Heart left ventricle (tissue), 16 donors: ENCODE measurements at regions not wholly inside any gene's neighbourhood (a gene's known extent, or its start where the extent isn't known, plus 50 kb on each side); places are given as distances from the start of the nearest gene placed in this dataset.

Source experiments
- ATAC-seq, 4 donors: fragments of 200-7000 bp; cut with Tn5 transposase; one replicate each; pipeline ENCODE4 v1.9.1; 2020 to 2022; ENCODE audit warnings: moderate library complexity in 4 of 4, mild to moderate bottlenecking in 3 of 4, moderate number of reproducible peaks in 1 of 4
- DNase-seq, 5 donors: peaks; one replicate each; pipeline ENCODE4 v3.0.0-alpha.2; 2020
- H3K27ac ChIP-seq, 12 donors: fragments of 200-600 bp; sonication (generic) in 4 of 12; one replicate each; pipeline versions ENCODE4 v1.5.0 to v1.8.0; 2016 to 2022; ENCODE audit warnings: mild to moderate bottlenecking in 2 of 12
- H3K27me3 ChIP-seq, 9 donors: fragments of 200-600 bp; sonication (generic) in 2 of 9; one replicate each; pipeline versions ENCODE4 v1.5.1 to v1.8.0; 2016 to 2022; ENCODE audit warnings: mild to moderate bottlenecking in 3 of 9
- H3K36me3 ChIP-seq, 9 donors: fragments of 200-600 bp; sonication (generic) in 2 of 9; one replicate each; pipeline versions ENCODE4 v1.5.0 to v1.8.0; 2018 to 2022; ENCODE audit warnings: mild to moderate bottlenecking in 2 of 9
- H3K4me1 ChIP-seq, 12 donors: fragments of 200-600 bp; sonication (generic) in 4 of 12; one replicate each; pipeline versions ENCODE4 v1.5.0 to v1.8.0; 2016 to 2022; ENCODE audit warnings: mild to moderate bottlenecking in 3 of 12
- H3K4me3 ChIP-seq, 12 donors: fragments of 200-600 bp; sonication (generic) in 4 of 12; one replicate each; pipeline versions ENCODE4 v1.5.0 to v1.8.0; 2017 to 2022; ENCODE audit warnings: mild to moderate bottlenecking in 9 of 12, moderate library complexity in 4 of 12
- H3K9me3 ChIP-seq, 12 donors: fragments of 200-600 bp; sonication (generic) in 4 of 12; one replicate each; pipeline versions ENCODE4 v1.5.0 to v1.8.0; 2016 to 2022; ENCODE audit warnings: mild to moderate bottlenecking in 1 of 12
- CTCF ChIP-seq, 12 donors: fragments of 200-600 bp; sonication (generic) in 4 of 12; IDR thresholded peaks; one replicate each; pipeline versions ENCODE4 v1.5.0 to v1.8.0; 2018 to 2022; ENCODE audit warnings: antibody characterized with exemption in 12 of 12, mild to moderate bottlenecking in 5 of 12
- POLR2A ChIP-seq, 2 donors: fragments of 450-650 bp; IDR thresholded peaks; one replicate each; pipeline ENCODE4 v1.6.1; 2017; ENCODE audit warnings: antibody characterized with exemption in 2 of 2, mild to moderate bottlenecking in 2 of 2, moderate library complexity in 2 of 2
- WGBS, 4 donors: extraction: QIAGEN DNeasy Blood & Tissue Kit in 2 of 4; methylation state at CpG; one replicate each; pipeline versions ENCODE4 v1.1.5 to v1.1.7; 2013 to 2018; 5-methylcytosine and 5-hydroxymethylcytosine counted together
- intact Hi-C, 10 donors: fragments of 100-400 bp; cut with DNase I; formaldehyde crosslinking; loops; one replicate each; pipeline versions ENCODE4 v1.11.1 to v1.14.2; 2022
- donor health status: ischemic (EF 13 %, LVEDD 7.1; RV severe dilation, severe dysfunction).
- donor health status: healthy with polysubstance abuse.
- donor health status: DM: no; HTN: yes; CAD: no.
- donor health status: DM: no; HTN: no; CAD: no.
- donor health status: ischemic (EF 25% LVEDD 6.9; RV normal size, moderate dysfunction).
- donor health status: ischemic (EF 25% LVEDD 5.7; RV mildly dilated, moderate dysfunction).
- donor health status: healthy.
- donor health status: DM: yes; HTN: yes; CAD: no.
- donor health status: ischemic (EF 35%, LVEDD 5.7; RV mildly dilated, moderate dysfunction).
- donor health status: nonischemic (EF 11% LVEDD 7.7; RV severe dilation, severe dysfunction).
- donor health status: DM: yes; HTN: yes; CAD: no.
- donor health status: PGD.
- donor health status: ischemic (EF 29% LVEDD 5.4; RV normal size, mild dysfunction).
- donor health status: nonischemic (EF 23%, LVEDD 6.1; RV moderate dilation, normal function).

GRCh38 chr14:101464984-101465794 lies 96.1 kb upstream of the DIO3 start:
- no peak for DNase-seq
- Histone ChIP-seq H3K9me3 (no peaks in the 10 kb centered on the region), H3K4me1 (no peaks in the 10 kb centered on the region), H3K27ac (no peak overlapping the region), H3K4me3 (no peak overlapping the region), H3K27me3 (peaks cover 8 to 39% (median 17%) of the 10 kb centered on the region in 9 donors), H3K36me3 (no peaks in the 10 kb centered on the region)
- no peak for ATAC-seq
- TF ChIP-seq POLR2A (IDR thresholded peaks at IDR 0.05) (no peak), CTCF (IDR thresholded peaks at IDR 0.05) (no peak)
- WGBS, 4 donors = 80 to 83% (median 81%) methylated on average over 13 to 14 of the region's 14 CpGs
- intact Hi-C loops = no loop called here

- TF ChIP-seq POLR2A (IDR thresholded peaks at IDR 0.05) = no peak
- peaks cover under 1 to 32% (median 11%) of the 10 kb centered on the region in 9 donors for H3K27me3 ChIP-seq
These were observed 95.4 kb upstream of the DIO3 start for GRCh38 chr14:101465795-101466448.

DNA sequence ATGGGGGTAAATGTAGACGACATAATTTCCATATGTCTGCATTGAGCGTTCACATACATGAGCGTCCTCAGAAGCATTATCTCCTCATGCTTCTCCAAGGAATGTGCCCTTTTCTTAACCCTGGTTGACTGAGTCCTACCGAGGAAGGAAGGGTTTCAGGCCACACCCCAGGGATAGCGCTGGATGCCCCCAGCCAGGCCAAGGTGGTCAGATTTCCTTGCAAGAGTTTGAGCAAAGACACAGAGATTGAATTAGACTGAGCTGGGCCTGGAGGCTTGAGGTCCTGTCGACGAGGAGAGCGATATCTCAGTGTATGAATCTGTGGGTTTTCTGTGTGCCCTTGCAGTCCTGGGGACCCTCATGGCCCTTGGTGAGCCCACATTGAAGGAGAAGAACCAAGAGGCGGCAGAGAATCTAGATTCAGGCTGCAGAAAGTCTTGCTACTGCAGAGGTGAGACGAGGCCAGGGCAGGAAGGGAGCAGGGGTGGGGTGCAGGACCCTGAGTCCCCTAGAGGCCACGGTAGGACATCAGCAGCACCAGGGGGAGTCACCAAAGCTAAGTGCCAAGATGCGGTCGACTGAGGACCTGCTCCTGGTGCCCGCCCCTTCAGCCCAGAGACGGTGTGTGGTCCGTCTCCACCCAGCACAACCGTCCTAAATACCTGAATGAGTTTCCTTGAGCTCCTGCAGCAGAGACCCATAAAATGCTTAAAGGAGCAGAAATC lies 94.7 kb upstream of the DIO3 start:
- Histone ChIP-seq H3K27ac (no peak overlapping the region), H3K4me1 (no peaks in the 10 kb centered on the region), H3K4me3 (no peak overlapping the region), H3K27me3 (peaks cover 0 to 25% (median 5%) of the 10 kb centered on the region in 9 donors), H3K36me3 (no peaks in the 10 kb centered on the region), H3K9me3 (no peaks in the 10 kb centered on the region)
- intact Hi-C loops = no loop called here
- no peak for TF ChIP-seq CTCF (IDR thresholded peaks at IDR 0.05)
- TF ChIP-seq POLR2A (IDR thresholded peaks at IDR 0.05) = no peak
- no peak for ATAC-seq
- 79 to 84% (median 80%) methylated on average over 17 of the region's 17 CpGs for WGBS, 4 donors
- DNase-seq = no peak

More at GRCh38 chr14:101465795-101466448, 95.4 kb upstream of the DIO3 start:
- no peak overlapping the region for H3K27ac ChIP-seq
- intact Hi-C loops = no loop called here
- 69 to 81% (median 76%) methylated on average over 7 to 9 of the region's 9 CpGs for WGBS, 4 donors
- no peaks in the 10 kb centered on the region for H3K4me1 ChIP-seq
- no peaks in the 10 kb centered on the region for H3K36me3 ChIP-seq
- no peak for ATAC-seq
- no peak for DNase-seq
- H3K4me3 ChIP-seq = no peak overlapping the region
- H3K9me3 ChIP-seq = no peaks in the 10 kb centered on the region

- no peak overlapping the region for H3K27ac ChIP-seq
- DNase-seq (no peak), ATAC-seq (no peak)
- H3K9me3 ChIP-seq = no peaks in the 10 kb centered on the region
- H3K4me3 ChIP-seq = no peak overlapping the region
- intact Hi-C loops = no loop called here
- H3K27me3 ChIP-seq = peaks cover 0 to 18% (median 0%) of the 10 kb centered on the region in 9 donors
- WGBS, 4 donors = 92 to 94% (median 94%) methylated on average over 13 of the region's 13 CpGs
- no peaks in the 10 kb centered on the region for H3K4me1 ChIP-seq
- H3K36me3 ChIP-seq = no peaks in the 10 kb centered on the region
- TF ChIP-seq CTCF (IDR thresholded peaks at IDR 0.05) = no peak
- no peak for TF ChIP-seq POLR2A (IDR thresholded peaks at IDR 0.05)
These were observed 93.9 kb upstream of the DIO3 start for GRCh38 chr14:101467181-101467926.
